CD14-positive monocyte (primary cell): ENCODE measurements at regions not wholly inside any gene's neighbourhood (a gene's known extent, or its start where the extent isn't known, plus 50 kb on each side); places are given as distances from the start of the nearest gene placed in this dataset.

ENCODE experiments used
- DNase-seq, 3 donors: peaks; one replicate each; pipeline ENCODE4 v3.0.0-alpha.2; 2011 to 2022
- H2AFZ ChIP-seq: 2 replicates; pipeline ENCODE4 v1.6.0; 2012; ENCODE audit warnings: mild to moderate bottlenecking, low read depth, low read length, inconsistent platforms; ENCODE audit not compliant: insufficient read depth, poor library complexity, severe bottlenecking
- H3K27ac ChIP-seq, 2 donors: 1 replicate in 1 of 2; 2 replicates in 1 of 2; pipeline ENCODE4 v1.5.1; 2012 to 2013; ENCODE audit warnings: low read length in 2 of 2, control low read depth in 1 of 2, inconsistent platforms in 1 of 2, low read depth in 1 of 2, mild to moderate bottlenecking in 1 of 2
- H3K27me3 ChIP-seq, 2 donors: one replicate each; pipeline versions ENCODE4 v1.6.0 to v1.6.1; 2011 to 2013; ENCODE audit warnings: low read length in 2 of 2; ENCODE audit not compliant: control insufficient read depth in 2 of 2, insufficient read depth in 2 of 2
- H3K36me3 ChIP-seq, 2 donors: replicated peaks in 1 of 2; 1 replicate in 1 of 2; 2 replicates in 1 of 2; pipeline versions ENCODE4 v1.5.1 to v1.6.1; 2012 to 2013; ENCODE audit warnings: low read length in 2 of 2, control low read depth in 1 of 2, inconsistent platforms in 1 of 2, mild to moderate bottlenecking in 1 of 2; ENCODE audit not compliant: insufficient read depth in 2 of 2, control insufficient read depth in 1 of 2
- H3K4me1 ChIP-seq, 2 donors: 1 replicate in 1 of 2; 2 replicates in 1 of 2; pipeline versions ENCODE4 v1.5.1 to v1.6.1; 2012 to 2013; ENCODE audit warnings: low read length in 2 of 2, control low read depth in 1 of 2, inconsistent platforms in 1 of 2, mild to moderate bottlenecking in 1 of 2, moderate library complexity in 1 of 2; ENCODE audit not compliant: insufficient read depth in 2 of 2, control insufficient read depth in 1 of 2
- H3K4me2 ChIP-seq: replicated peaks from 2 replicates; pipeline ENCODE3; 2012; ENCODE audit warnings: low read length, moderate library complexity, mild to moderate bottlenecking; ENCODE audit not compliant: poor library complexity, severe bottlenecking; ENCODE audit errors: extremely low read depth
- H3K4me3 ChIP-seq, 3 experiments: fragments of 200-600 bp in 1 of 3; sonication (generic) in 1 of 3; replicated peaks in 1 of 3; 1 replicate in 2 of 3; 2 replicates in 1 of 3; pipeline ENCODE4 v1.5.1; 2011 to 2013; ENCODE audit warnings: low read length in 3 of 3, mild to moderate bottlenecking in 3 of 3, control low read depth in 2 of 3, low read depth in 2 of 3, inconsistent platforms in 1 of 3, moderate library complexity in 1 of 3
- H3K79me2 ChIP-seq: 2 replicates; pipeline ENCODE4 v1.6.0; 2012; ENCODE audit warnings: mild to moderate bottlenecking, control low read depth, inconsistent platforms, low read length, moderate library complexity; ENCODE audit not compliant: insufficient read depth
- H3K9ac ChIP-seq: 2 replicates; pipeline ENCODE4 v1.6.0; 2017; ENCODE audit warnings: low read length, mild to moderate bottlenecking; ENCODE audit not compliant: insufficient read depth, poor library complexity, severe bottlenecking
- H3K9me3 ChIP-seq, 2 donors: replicated peaks in 1 of 2; 1 replicate in 1 of 2; 2 replicates in 1 of 2; pipeline versions ENCODE4 v1.5.1 to v1.6.1; 2012 to 2013; ENCODE audit warnings: low read length in 2 of 2, control low read depth in 1 of 2; ENCODE audit not compliant: control insufficient read depth in 1 of 2, insufficient read depth in 1 of 2
- H4K20me1 ChIP-seq: 2 replicates; pipeline ENCODE4 v1.6.0; 2012; ENCODE audit warnings: mild to moderate bottlenecking, low read length, control low read depth, moderate library complexity; ENCODE audit not compliant: insufficient read depth
- H3K27ac Mint-ChIP-seq, 7 donors: one replicate each; pipeline ENCODE4 v1.8.0; 2020; ENCODE audit warnings: mild to moderate bottlenecking in 7 of 7, mixed read lengths in 7 of 7, moderate library complexity in 6 of 7, inconsistent platforms in 2 of 7
- H3K27me3 Mint-ChIP-seq, 3 donors: one replicate each; pipeline ENCODE4 v1.8.0; 2021 to 2022; ENCODE audit warnings: low read depth in 3 of 3, mild to moderate bottlenecking in 3 of 3, mixed read lengths in 3 of 3, moderate library complexity in 3 of 3, inconsistent platforms in 1 of 3
- H3K36me3 Mint-ChIP-seq, 2 donors: one replicate each; pipeline ENCODE4 v1.8.0; 2020; ENCODE audit warnings: mixed read lengths in 2 of 2, inconsistent platforms in 1 of 2, mild to moderate bottlenecking in 1 of 2
- H3K4me1 Mint-ChIP-seq: one replicate; pipeline ENCODE4 v1.8.0; 2020; ENCODE audit warnings: mild to moderate bottlenecking, mixed read lengths
- H3K4me3 Mint-ChIP-seq, 2 donors: one replicate each; pipeline ENCODE4 v1.8.0; 2020; ENCODE audit warnings: mild to moderate bottlenecking in 2 of 2, mixed read lengths in 2 of 2, moderate library complexity in 1 of 2
- H3K9me3 Mint-ChIP-seq, 7 donors: one replicate each; pipeline ENCODE4 v1.8.0; 2020 to 2022; ENCODE audit warnings: mixed read lengths in 7 of 7, mild to moderate bottlenecking in 6 of 7, moderate library complexity in 6 of 7, inconsistent platforms in 2 of 7
- WGBS: methylation state at CpG from one replicate; pipeline ENCODE4 v1.1.5; 2013; ENCODE audit warnings: missing lambda C conversion rate; ENCODE audit not compliant: insufficient coverage; 5-methylcytosine and 5-hydroxymethylcytosine counted together
- intact Hi-C, 2 donors: fragments of 100-400 bp; cut with micrococcal nuclease; formaldehyde crosslinking; loops; one replicate each; pipeline versions ENCODE4 v1.15.0 to v1.15.1; 2023
- TF ChIP-seq, protein P1 (sequence below): fragments of 200-600 bp; IDR thresholded peaks from one replicate; pipeline ENCODE4 v1.8.0; 2022; ENCODE audit warnings: antibody characterized with exemption, mild to moderate bottlenecking

- no peaks in the 10 kb centered on the region for H3K9me3 ChIP-seq
Measured at GRCh38 chr11:92386577-92386976, 162.0 kb downstream of the FAT3 start.

GRCh38 chr11:92387859-92388258, 163.2 kb downstream of the FAT3 start:
- no peaks in the 10 kb centered on the region for H3K9me3 ChIP-seq
- no peaks in the 10 kb centered on the region for H3K79me2 ChIP-seq
- H3K9ac ChIP-seq, result no peak overlapping the region
- H3K4me3 Mint-ChIP-seq, result no peak overlapping the region
- DNase-seq, result no peak
- no peaks in the 10 kb centered on the region for H4K20me1 ChIP-seq
- H3K9me3 Mint-ChIP-seq, result peaks cover 0 to 2% (median 0%) of the 10 kb centered on the region in 7 donors
- H3K4me2 ChIP-seq, result no peak overlapping the region
- no peak overlapping the region for H3K27ac Mint-ChIP-seq
- no peaks in the 10 kb centered on the region for H3K4me1 ChIP-seq
- peaks cover 0 to 2% (median 2%) of the 10 kb centered on the region in 3 donors for H3K27me3 Mint-ChIP-seq
- no peaks in the 10 kb centered on the region for H3K4me1 Mint-ChIP-seq
- no peak overlapping the region for H3K27ac ChIP-seq
- H3K36me3 ChIP-seq, result no peaks in the 10 kb centered on the region
- intact Hi-C loops, result no loop called here
- H3K27me3 ChIP-seq, result no peaks in the 10 kb centered on the region
- TF ChIP-seq, protein P1, sequence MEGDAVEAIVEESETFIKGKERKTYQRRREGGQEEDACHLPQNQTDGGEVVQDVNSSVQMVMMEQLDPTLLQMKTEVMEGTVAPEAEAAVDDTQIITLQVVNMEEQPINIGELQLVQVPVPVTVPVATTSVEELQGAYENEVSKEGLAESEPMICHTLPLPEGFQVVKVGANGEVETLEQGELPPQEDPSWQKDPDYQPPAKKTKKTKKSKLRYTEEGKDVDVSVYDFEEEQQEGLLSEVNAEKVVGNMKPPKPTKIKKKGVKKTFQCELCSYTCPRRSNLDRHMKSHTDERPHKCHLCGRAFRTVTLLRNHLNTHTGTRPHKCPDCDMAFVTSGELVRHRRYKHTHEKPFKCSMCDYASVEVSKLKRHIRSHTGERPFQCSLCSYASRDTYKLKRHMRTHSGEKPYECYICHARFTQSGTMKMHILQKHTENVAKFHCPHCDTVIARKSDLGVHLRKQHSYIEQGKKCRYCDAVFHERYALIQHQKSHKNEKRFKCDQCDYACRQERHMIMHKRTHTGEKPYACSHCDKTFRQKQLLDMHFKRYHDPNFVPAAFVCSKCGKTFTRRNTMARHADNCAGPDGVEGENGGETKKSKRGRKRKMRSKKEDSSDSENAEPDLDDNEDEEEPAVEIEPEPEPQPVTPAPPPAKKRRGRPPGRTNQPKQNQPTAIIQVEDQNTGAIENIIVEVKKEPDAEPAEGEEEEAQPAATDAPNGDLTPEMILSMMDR, result no peak
- H2AFZ ChIP-seq, result no peak overlapping the region
- H3K4me3 ChIP-seq, result no peak overlapping the region
- H3K36me3 Mint-ChIP-seq, result no peaks in the 10 kb centered on the region

More at GRCh38 chr11:92386577-92386976, 162.0 kb downstream of the FAT3 start:
- Histone ChIP-seq H3K27ac (no peak overlapping the region), H3K4me2 (no peak overlapping the region), H4K20me1 (no peaks in the 10 kb centered on the region), H2AFZ (no peak overlapping the region), H3K79me2 (no peaks in the 10 kb centered on the region), H3K36me3 (no peaks in the 10 kb centered on the region), H3K4me3 (no peak overlapping the region), H3K9ac (no peak overlapping the region), H3K27me3 (no peaks in the 10 kb centered on the region), H3K4me1 (no peaks in the 10 kb centered on the region)
- no CpG with 5 or more reads among the region's 5 CpGs for WGBS
- Mint-ChIP-seq H3K27ac (no peak overlapping the region), H3K9me3 (peaks cover 0 to 2% (median 0%) of the 10 kb centered on the region in 7 donors), H3K36me3 (no peaks in the 10 kb centered on the region), H3K4me3 (no peak overlapping the region), H3K4me1 (no peaks in the 10 kb centered on the region), H3K27me3 (peaks cover 0 to 2% (median 2%) of the 10 kb centered on the region in 3 donors)
- no peak for DNase-seq
- TF ChIP-seq, protein P1, result no peak
- intact Hi-C loops, result no loop called here
